Right lobe of liver (tissue), 6 donors: ENCODE measurements at regions not wholly inside any gene's neighbourhood (a gene's known extent, or its start where the extent isn't known, plus 50 kb on each side); places are given as distances from the start of the nearest gene placed in this dataset.

Experiments
- ATAC-seq, 4 donors: fragments of 200-7000 bp; cut with Tn5 transposase; one replicate each; pipeline ENCODE4 v1.9.1; 2020; ENCODE audit warnings: mild to moderate bottlenecking in 4 of 4, moderate library complexity in 4 of 4
- DNase-seq, 3 donors: peaks; one replicate each; pipeline ENCODE4 v3.0.0-alpha.2; 2020
- H3K27ac ChIP-seq, 3 donors: fragments of 200-600 bp; one replicate each; pipeline ENCODE4 v1.8.0; 2022
- H3K27me3 ChIP-seq, 2 donors: fragments of 200-600 bp; one replicate each; pipeline ENCODE4 v1.8.0; 2022
- H3K36me3 ChIP-seq, 4 donors: fragments of 200-600 bp; sonication (generic) in 1 of 4; one replicate each; pipeline versions ENCODE4 v1.5.1 to v1.8.0; 2017 to 2022; ENCODE audit warnings: control low read depth in 1 of 4
- H3K4me1 ChIP-seq, 4 donors: fragments of 200-600 bp; sonication (generic) in 1 of 4; one replicate each; pipeline versions ENCODE4 v1.5.1 to v1.8.0; 2017 to 2022; ENCODE audit warnings: control low read depth in 1 of 4
- H3K4me3 ChIP-seq, 3 donors: fragments of 200-600 bp; one replicate each; pipeline ENCODE4 v1.8.0; 2022
- H3K9me3 ChIP-seq, 4 donors: fragments of 200-600 bp; sonication (generic) in 1 of 4; one replicate each; pipeline versions ENCODE4 v1.5.1 to v1.8.0; 2017 to 2022; ENCODE audit warnings: control low read depth in 1 of 4
- CTCF ChIP-seq, 4 donors: fragments of 200-600 bp in 3 of 4; fragments of 450-650 bp in 1 of 4; IDR thresholded peaks; one replicate each; pipeline versions ENCODE4 v1.5.1 to v1.8.0; 2016 to 2022; ENCODE audit warnings: antibody characterized with exemption in 4 of 4, mild to moderate bottlenecking in 2 of 4
- POLR2A ChIP-seq: fragments of 450-650 bp; IDR thresholded peaks from one replicate; pipeline ENCODE4 v1.6.1; 2017; ENCODE audit warnings: antibody characterized with exemption, mild to moderate bottlenecking
- WGBS: methylation state at CpG from one replicate; pipeline ENCODE4 v1.1.6; 2018; ENCODE audit warnings: low coverage, low lambda C conversion rate; ENCODE audit not compliant: insufficient coverage; ENCODE audit errors: missing lambda C conversion rate; 5-methylcytosine and 5-hydroxymethylcytosine counted together
- intact Hi-C, 2 donors: fragments of 100-400 bp; cut with DNase I; formaldehyde crosslinking; loops; one replicate each; pipeline versions ENCODE4 v1.11.2 to v1.14.1; 2022
- donor health status: DM: no; HTN: yes; CAD: no.
- donor health status: DM: no; HTN: no; CAD: no.
- donor health status: DM: no; HTN: no; CAD: no.
- donor health status: DM: no; HTN: yes; CAD: no.
- donor health status: DM: no; HTN: yes; CAD: no.

- H3K4me3 ChIP-seq: no peak overlapping the region
- intact Hi-C loops: loop anchor here in 1 of 2 donors (10.0 kb wide), 2 partner anchors 61 to 199 kb away; partner anchors contain the start of gene ZFP36L2
- no peaks in the 10 kb centered on the region for H3K36me3 ChIP-seq
- TF ChIP-seq CTCF (IDR thresholded peaks at IDR 0.05) (no peak), POLR2A (no peak)
- H3K27me3 ChIP-seq: no peaks in the 10 kb centered on the region
- peak overlapping the region in 1 of 3 donors; percentile 40 for H3K27ac ChIP-seq
- WGBS: 82% methylated on average over 4 of the region's 6 CpGs
- DNase-seq (no peak), ATAC-seq (no peak)
- no peaks in the 10 kb centered on the region for H3K9me3 ChIP-seq
- H3K4me1 ChIP-seq: peaks cover 0 to 43% (median 19%) of the 10 kb centered on the region in 4 donors
Observed at GRCh38 chr2:43163584-43164270, 62.7 kb downstream of the ZFP36L2 start.

- no peaks in the 10 kb centered on the region for H3K27me3 ChIP-seq
- peak overlapping the region in 2 of 3 donors; percentile 64 to 90 for H3K27ac ChIP-seq
- no peak for DNase-seq
- peaks cover 0 to 56% (median 31%) of the 10 kb centered on the region in 4 donors for H3K4me1 ChIP-seq
- no peaks in the 10 kb centered on the region for H3K36me3 ChIP-seq
- intact Hi-C loops: loop anchor here in 1 of 2 donors (10.0 kb wide), 2 partner anchors 62 to 198 kb away; partner anchors contain the start of gene ZFP36L2
- no peak for TF ChIP-seq POLR2A
- TF ChIP-seq CTCF (IDR thresholded peaks at IDR 0.05): no peak
- H3K4me3 ChIP-seq: no peak overlapping the region
- ATAC-seq: no peak
- 80% methylated on average over 1 of the region's 4 CpGs for WGBS
- no peaks in the 10 kb centered on the region for H3K9me3 ChIP-seq
Observed at GRCh38 chr2:43162511-43162776, 64.0 kb downstream of the ZFP36L2 start.

GRCh38 chr2:43161650-43162510, 64.5 kb downstream of the ZFP36L2 start:
- DNase-seq (peak in 1 of 3 donors; percentile 64), ATAC-seq (peak in 1 of 4 donors; percentile 11)
- H3K9me3 ChIP-seq: no peaks in the 10 kb centered on the region
- TF ChIP-seq CTCF (IDR thresholded peaks at IDR 0.05): no peak
- H3K4me1 ChIP-seq: peaks cover 0 to 61% (median 33%) of the 10 kb centered on the region in 4 donors
- H3K27me3 ChIP-seq: no peaks in the 10 kb centered on the region
- intact Hi-C loops: loop anchor here in 1 of 2 donors (10.0 kb wide), 2 partner anchors 63 to 197 kb away; partner anchors contain the start of gene ZFP36L2
- 24% methylated on average over 12 of the region's 15 CpGs for WGBS
- H3K4me3 ChIP-seq: no peak overlapping the region
- peak overlapping the region; percentile 21 to 90 (median 64) for H3K27ac ChIP-seq
- no peaks in the 10 kb centered on the region for H3K36me3 ChIP-seq

GRCh38 chr2:43160778-43161177, 65.6 kb downstream of the ZFP36L2 start:
- no peaks in the 10 kb centered on the region for H3K36me3 ChIP-seq
- 0% methylated on average over 2 of the region's 5 CpGs for WGBS
- DNase-seq: peak in 1 of 3 donors; percentile 67
- H3K4me3 ChIP-seq: no peak overlapping the region
- peaks cover 0 to 70% (median 37%) of the 10 kb centered on the region in 4 donors for H3K4me1 ChIP-seq
- peak; percentile 1 to 19 (median 6) for ATAC-seq
- intact Hi-C loops: loop anchor here in 1 of 2 donors (10.0 kb wide), 2 partner anchors 64 to 196 kb away; partner anchors contain the start of gene ZFP36L2
- H3K27ac ChIP-seq: peak overlapping the region; percentile 21 to 90 (median 64)
- no peaks in the 10 kb centered on the region for H3K27me3 ChIP-seq
- H3K9me3 ChIP-seq: no peaks in the 10 kb centered on the region
- no peak for TF ChIP-seq POLR2A
- no peak for TF ChIP-seq CTCF (IDR thresholded peaks at IDR 0.05)
